ENCODE measurements at regions not wholly inside any gene's neighbourhood (a gene's known extent, or its start where the extent isn't known, plus 50 kb on each side); places are given as distances from the start of the nearest gene placed in this dataset.

- Histone ChIP-seq H3K4me3 (ENCODE audit: low read depth in 1 of 2, low read length in 2 of 2) (no peak overlapping the region), H3K36me3 (ENCODE audit: control insufficient read depth in 1 of 2, insufficient read depth in 2 of 2, low read length in 2 of 2) (no peaks in the 10 kb centered on the region), H3K27me3 (ENCODE audit: low read depth, low read length) (no peaks in the 10 kb centered on the region), H3K9me3 (ENCODE audit: control insufficient read depth in 1 of 2, low read length in 2 of 2) (no peaks in the 10 kb centered on the region), H3K4me1 (ENCODE audit: control insufficient read depth in 1 of 2, insufficient read depth in 2 of 2, low read length in 2 of 2) (no peaks in the 10 kb centered on the region), H3K27ac (ENCODE audit: low read length) (no peak overlapping the region)
These were observed 847.1 kb downstream of the FAM181B start for GRCh38 chr11:81886406-81887075.

DNA sequence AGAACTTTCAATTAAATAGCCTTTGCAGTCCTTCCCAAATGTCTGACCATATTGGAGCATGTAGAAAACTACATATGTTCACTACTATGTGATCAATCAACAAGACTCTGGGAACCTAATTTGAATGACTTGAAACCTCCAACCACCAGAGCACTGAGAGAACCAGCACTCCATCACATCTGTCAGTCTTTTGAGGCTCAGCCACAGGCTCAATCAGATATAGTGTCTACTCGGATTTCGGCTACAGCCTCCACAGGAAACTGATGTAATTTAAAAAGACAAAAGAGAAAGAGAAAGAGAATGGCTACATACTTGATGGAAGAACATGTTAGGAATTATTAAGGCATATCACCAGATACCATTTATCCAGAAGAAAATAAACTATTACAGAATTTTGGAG lies 859.0 kb downstream of the FAM181B start:
- no peaks in the 10 kb centered on the region for H3K4me1 ChIP-seq (ENCODE audit: control insufficient read depth in 1 of 2, insufficient read depth in 2 of 2, low read length in 2 of 2)
- H3K9me3 ChIP-seq (ENCODE audit: control insufficient read depth in 1 of 2, low read length in 2 of 2): no peaks in the 10 kb centered on the region
- no peak overlapping the region for H3K4me3 ChIP-seq (ENCODE audit: low read depth in 1 of 2, low read length in 2 of 2)
- no peaks in the 10 kb centered on the region for H3K36me3 ChIP-seq (ENCODE audit: control insufficient read depth in 1 of 2, insufficient read depth in 2 of 2, low read length in 2 of 2)
- H3K27ac ChIP-seq (ENCODE audit: low read length): no peak overlapping the region
- no peaks in the 10 kb centered on the region for H3K27me3 ChIP-seq (ENCODE audit: low read depth, low read length)

DNA sequence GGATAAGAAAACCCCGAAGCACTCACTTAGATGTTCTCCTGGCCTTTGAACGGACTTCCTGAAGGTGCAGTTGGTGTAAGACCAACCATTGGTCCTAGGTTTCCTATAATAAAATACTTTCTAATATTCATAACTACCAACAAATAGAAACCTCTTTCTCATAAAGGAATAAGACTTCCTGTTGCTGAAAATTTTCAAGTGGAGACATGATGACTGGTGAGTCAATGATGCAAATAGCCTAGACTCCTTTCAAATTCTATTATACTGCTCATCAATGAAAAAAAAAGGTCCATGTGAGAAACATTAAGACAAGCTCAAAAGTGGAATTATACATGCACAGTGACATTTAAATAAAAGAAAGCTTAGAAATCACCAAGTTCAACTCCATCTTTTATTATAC lies 862.8 kb downstream of the FAM181B start:
- H3K27me3 ChIP-seq (ENCODE audit: low read depth, low read length): no peaks in the 10 kb centered on the region
- no peak overlapping the region for H3K27ac ChIP-seq (ENCODE audit: low read length)
- H3K9me3 ChIP-seq (ENCODE audit: control insufficient read depth in 1 of 2, low read length in 2 of 2): no peaks in the 10 kb centered on the region
- no peaks in the 10 kb centered on the region for H3K36me3 ChIP-seq (ENCODE audit: control insufficient read depth in 1 of 2, insufficient read depth in 2 of 2, low read length in 2 of 2)
- no peaks in the 10 kb centered on the region for H3K4me1 ChIP-seq (ENCODE audit: control insufficient read depth in 1 of 2, insufficient read depth in 2 of 2, low read length in 2 of 2)
- H3K4me3 ChIP-seq (ENCODE audit: low read depth in 1 of 2, low read length in 2 of 2): no peak overlapping the region

DNA sequence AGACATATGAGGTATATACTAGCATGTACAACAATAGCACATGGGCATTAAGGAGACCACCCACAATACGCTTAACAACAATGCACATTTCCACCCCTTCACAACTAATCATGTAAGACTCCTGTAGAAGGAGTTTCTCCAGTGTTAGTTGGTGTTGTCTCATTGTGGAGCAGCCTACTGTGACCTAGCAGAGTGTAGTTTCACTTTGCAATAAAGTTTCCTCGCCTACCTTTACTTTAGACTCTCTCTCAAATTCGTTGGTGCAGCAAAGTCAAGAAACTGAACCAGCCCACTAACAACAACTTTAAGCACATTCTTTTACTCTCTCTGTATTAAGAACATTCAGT lies 863.6 kb downstream of the FAM181B start:
- Histone ChIP-seq H3K4me1 (ENCODE audit: control insufficient read depth in 1 of 2, insufficient read depth in 2 of 2, low read length in 2 of 2) (no peaks in the 10 kb centered on the region), H3K9me3 (ENCODE audit: control insufficient read depth in 1 of 2, low read length in 2 of 2) (no peaks in the 10 kb centered on the region), H3K27me3 (ENCODE audit: low read depth, low read length) (no peaks in the 10 kb centered on the region), H3K27ac (ENCODE audit: low read length) (no peak overlapping the region), H3K4me3 (ENCODE audit: low read depth in 1 of 2, low read length in 2 of 2) (no peak overlapping the region), H3K36me3 (ENCODE audit: control insufficient read depth in 1 of 2, insufficient read depth in 2 of 2, low read length in 2 of 2) (no peaks in the 10 kb centered on the region)

GRCh38 chr11:81869351-81870065 lies 864.2 kb downstream of the FAM181B start:
- no peaks in the 10 kb centered on the region for H3K27me3 ChIP-seq (ENCODE audit: low read depth, low read length)

DNA sequence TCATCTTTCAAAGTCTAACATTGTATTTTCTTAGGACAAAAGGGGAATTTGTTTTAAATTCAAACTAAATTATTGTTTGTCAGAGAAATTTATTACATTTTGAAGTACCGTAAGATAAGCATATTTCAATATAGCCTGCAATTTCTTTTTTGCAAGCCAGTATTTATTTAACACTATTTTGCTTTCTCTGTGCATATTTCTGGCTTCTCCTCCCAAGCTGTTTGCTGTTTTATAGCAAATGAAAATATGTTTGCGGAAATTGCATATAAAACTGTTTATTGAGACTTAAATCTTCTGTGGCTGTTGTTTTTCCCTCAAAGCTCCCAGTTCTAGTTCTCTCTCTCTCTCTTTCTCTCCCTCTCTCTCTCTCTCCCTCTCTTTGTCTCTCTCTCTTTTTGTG lies 866.8 kb downstream of the FAM181B start:
- no peaks in the 10 kb centered on the region for H3K4me1 ChIP-seq (ENCODE audit: control insufficient read depth in 1 of 2, insufficient read depth in 2 of 2, low read length in 2 of 2)
- H3K36me3 ChIP-seq (ENCODE audit: control insufficient read depth in 1 of 2, insufficient read depth in 2 of 2, low read length in 2 of 2): no peaks in the 10 kb centered on the region
- no peak overlapping the region for H3K27ac ChIP-seq (ENCODE audit: low read length)
- no peaks in the 10 kb centered on the region for H3K9me3 ChIP-seq (ENCODE audit: control insufficient read depth in 1 of 2, low read length in 2 of 2)
- no peak overlapping the region for H3K4me3 ChIP-seq (ENCODE audit: low read depth in 1 of 2, low read length in 2 of 2)
- no peaks in the 10 kb centered on the region for H3K27me3 ChIP-seq (ENCODE audit: low read depth, low read length)

More at GRCh38 chr11:81869351-81870065, 864.2 kb downstream of the FAM181B start:
- Histone ChIP-seq H3K4me3 (ENCODE audit: low read depth in 1 of 2, low read length in 2 of 2) (no peak overlapping the region), H3K36me3 (ENCODE audit: control insufficient read depth in 1 of 2, insufficient read depth in 2 of 2, low read length in 2 of 2) (no peaks in the 10 kb centered on the region), H3K4me1 (ENCODE audit: control insufficient read depth in 1 of 2, insufficient read depth in 2 of 2, low read length in 2 of 2) (no peaks in the 10 kb centered on the region), H3K9me3 (ENCODE audit: control insufficient read depth in 1 of 2, low read length in 2 of 2) (no peaks in the 10 kb centered on the region), H3K27ac (ENCODE audit: low read length) (no peak overlapping the region)

- Histone ChIP-seq H3K9me3 (ENCODE audit: control insufficient read depth in 1 of 2, low read length in 2 of 2) (no peaks in the 10 kb centered on the region), H3K4me3 (ENCODE audit: low read depth in 1 of 2, low read length in 2 of 2) (no peak overlapping the region), H3K27ac (ENCODE audit: low read length) (no peak overlapping the region), H3K27me3 (ENCODE audit: low read depth, low read length) (no peaks in the 10 kb centered on the region), H3K4me1 (ENCODE audit: control insufficient read depth in 1 of 2, insufficient read depth in 2 of 2, low read length in 2 of 2) (no peaks in the 10 kb centered on the region), H3K36me3 (ENCODE audit: control insufficient read depth in 1 of 2, insufficient read depth in 2 of 2, low read length in 2 of 2) (no peaks in the 10 kb centered on the region)
These were observed 876.3 kb downstream of the FAM181B start for GRCh38 chr11:81857386-81857785.

- no peaks in the 10 kb centered on the region for H3K36me3 ChIP-seq (ENCODE audit: control insufficient read depth in 1 of 2, insufficient read depth in 2 of 2, low read length in 2 of 2)
- H3K9me3 ChIP-seq (ENCODE audit: control insufficient read depth in 1 of 2, low read length in 2 of 2): no peaks in the 10 kb centered on the region
- H3K4me1 ChIP-seq (ENCODE audit: control insufficient read depth in 1 of 2, insufficient read depth in 2 of 2, low read length in 2 of 2): no peaks in the 10 kb centered on the region
- no peak overlapping the region for H3K4me3 ChIP-seq (ENCODE audit: low read depth in 1 of 2, low read length in 2 of 2)
- no peak overlapping the region for H3K27ac ChIP-seq (ENCODE audit: low read length)
- H3K27me3 ChIP-seq (ENCODE audit: low read depth, low read length): no peaks in the 10 kb centered on the region
These were observed 879.9 kb downstream of the FAM181B start for GRCh38 chr11:81853791-81854190.

DNA sequence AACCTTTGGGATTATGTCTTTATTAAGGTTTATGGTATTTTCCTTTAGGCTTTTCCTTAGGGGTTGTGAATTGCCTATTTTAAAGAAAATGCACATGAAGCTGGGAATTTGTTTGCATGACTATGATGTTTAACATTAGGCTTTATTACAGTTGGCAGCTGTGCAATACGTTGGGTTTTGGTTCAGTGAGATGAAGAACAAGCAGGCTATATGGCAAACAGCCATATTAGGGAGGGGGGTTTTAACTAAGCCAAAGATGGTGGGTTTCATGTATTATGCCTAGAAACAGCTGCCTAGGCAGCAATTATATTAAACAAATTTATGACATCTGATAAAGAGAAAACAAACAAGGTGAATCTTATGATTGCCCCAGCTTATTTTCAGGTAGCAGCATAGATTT lies 880.8 kb downstream of the FAM181B start:
- Histone ChIP-seq H3K4me1 (ENCODE audit: control insufficient read depth in 1 of 2, insufficient read depth in 2 of 2, low read length in 2 of 2) (no peaks in the 10 kb centered on the region), H3K27me3 (ENCODE audit: low read depth, low read length) (no peaks in the 10 kb centered on the region)

GRCh38 chr11:81840380-81840779 lies 893.3 kb downstream of the FAM181B start:
- H3K27ac ChIP-seq (ENCODE audit: low read length): no peak overlapping the region
- no peaks in the 10 kb centered on the region for H3K27me3 ChIP-seq (ENCODE audit: low read depth, low read length)
- H3K36me3 ChIP-seq (ENCODE audit: control insufficient read depth in 1 of 2, insufficient read depth in 2 of 2, low read length in 2 of 2): no peaks in the 10 kb centered on the region
- H3K9me3 ChIP-seq (ENCODE audit: control insufficient read depth in 1 of 2, low read length in 2 of 2): peaks cover 0 to 2% of the 10 kb centered on the region in 2 donors
- H3K4me1 ChIP-seq (ENCODE audit: control insufficient read depth in 1 of 2, insufficient read depth in 2 of 2, low read length in 2 of 2): no peaks in the 10 kb centered on the region
- no peak overlapping the region for H3K4me3 ChIP-seq (ENCODE audit: low read depth in 1 of 2, low read length in 2 of 2)

More for the DNA sequence above, 880.8 kb downstream of the FAM181B start:
- H3K9me3 ChIP-seq (ENCODE audit: control insufficient read depth in 1 of 2, low read length in 2 of 2): no peaks in the 10 kb centered on the region
- H3K27ac ChIP-seq (ENCODE audit: low read length): no peak overlapping the region
- no peak overlapping the region for H3K4me3 ChIP-seq (ENCODE audit: low read depth in 1 of 2, low read length in 2 of 2)
- H3K36me3 ChIP-seq (ENCODE audit: control insufficient read depth in 1 of 2, insufficient read depth in 2 of 2, low read length in 2 of 2): no peaks in the 10 kb centered on the region

DNA sequence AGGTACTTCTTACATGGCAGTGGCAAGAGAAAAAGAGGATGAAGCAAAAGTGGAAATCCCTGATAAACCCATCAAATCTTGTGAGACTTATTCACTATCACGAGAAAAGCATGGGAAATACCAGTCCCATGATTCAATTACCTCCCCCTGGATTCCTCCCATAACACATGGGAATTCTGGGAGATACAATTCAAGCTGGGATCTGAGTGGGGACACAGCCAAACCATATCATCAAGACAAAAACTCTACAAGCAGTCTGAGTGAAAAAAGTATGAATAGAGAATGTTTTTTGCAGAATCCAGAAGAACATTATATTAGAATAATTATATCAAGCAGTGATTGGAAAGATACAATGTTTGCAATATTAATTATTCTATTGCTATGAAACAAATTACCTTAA lies 893.7 kb downstream of the FAM181B start:
- Histone ChIP-seq H3K4me3 (ENCODE audit: low read depth in 1 of 2, low read length in 2 of 2) (no peak overlapping the region), H3K27ac (ENCODE audit: low read length) (no peak overlapping the region), H3K4me1 (ENCODE audit: control insufficient read depth in 1 of 2, insufficient read depth in 2 of 2, low read length in 2 of 2) (no peaks in the 10 kb centered on the region), H3K9me3 (ENCODE audit: control insufficient read depth in 1 of 2, low read length in 2 of 2) (peaks cover 0 to 2% of the 10 kb centered on the region in 2 donors), H3K27me3 (ENCODE audit: low read depth, low read length) (no peaks in the 10 kb centered on the region), H3K36me3 (ENCODE audit: control insufficient read depth in 1 of 2, insufficient read depth in 2 of 2, low read length in 2 of 2) (no peaks in the 10 kb centered on the region)

DNA sequence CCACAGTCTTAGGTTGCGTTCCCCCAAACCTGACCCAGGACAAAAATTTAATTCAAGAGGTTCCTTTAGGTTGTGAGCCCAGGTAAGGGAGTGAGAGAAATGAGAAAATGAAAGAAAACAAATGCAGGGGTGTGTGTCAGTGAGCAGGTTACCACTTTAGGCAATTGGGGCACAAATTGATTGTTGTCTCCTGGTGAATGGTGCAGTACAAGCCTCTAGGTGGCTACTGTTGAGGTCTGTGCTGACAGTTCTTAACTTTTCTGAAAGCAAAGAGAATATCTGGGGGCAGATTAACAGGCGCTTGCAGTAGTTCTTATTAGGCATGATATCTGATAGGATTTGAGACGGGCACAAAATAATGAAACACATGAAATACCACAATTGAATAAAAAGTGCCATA lies 894.6 kb downstream of the FAM181B start:
- Histone ChIP-seq H3K27me3 (ENCODE audit: low read depth, low read length) (no peaks in the 10 kb centered on the region), H3K4me3 (ENCODE audit: low read depth in 1 of 2, low read length in 2 of 2) (no peak overlapping the region), H3K27ac (ENCODE audit: low read length) (no peak overlapping the region), H3K9me3 (ENCODE audit: control insufficient read depth in 1 of 2, low read length in 2 of 2) (peaks cover 0 to 2% of the 10 kb centered on the region in 2 donors), H3K36me3 (ENCODE audit: control insufficient read depth in 1 of 2, insufficient read depth in 2 of 2, low read length in 2 of 2) (no peaks in the 10 kb centered on the region), H3K4me1 (ENCODE audit: control insufficient read depth in 1 of 2, insufficient read depth in 2 of 2, low read length in 2 of 2) (no peaks in the 10 kb centered on the region)

Measured in muscle layer of duodenum (tissue), 2 donors.